ENCODE measurements at regions not wholly inside any gene's neighbourhood (a gene's known extent, or its start where the extent isn't known, plus 50 kb on each side); places are given as distances from the start of the nearest gene placed in this dataset.

DNA sequence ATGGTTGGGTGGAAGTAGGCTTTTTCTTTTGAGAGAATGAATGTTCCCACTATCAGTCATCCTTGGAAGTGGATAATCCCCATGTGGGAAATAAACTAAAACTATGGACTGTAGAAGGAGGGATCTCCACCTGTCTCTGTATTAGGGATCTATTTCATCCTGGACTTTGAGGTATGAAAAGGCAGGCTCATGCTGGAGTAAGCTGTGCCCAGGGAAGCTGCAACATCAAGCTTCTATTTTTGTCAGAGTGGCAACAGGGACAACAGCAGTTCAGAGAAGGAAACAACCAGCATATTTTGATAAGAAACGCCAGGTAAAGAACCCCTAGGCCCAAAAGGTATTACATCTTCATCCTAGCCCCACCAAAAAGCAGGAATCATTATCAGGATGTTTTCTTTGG, 122.0 kb downstream of the MDH1 start:
- TF ChIP-seq, protein P1, sequence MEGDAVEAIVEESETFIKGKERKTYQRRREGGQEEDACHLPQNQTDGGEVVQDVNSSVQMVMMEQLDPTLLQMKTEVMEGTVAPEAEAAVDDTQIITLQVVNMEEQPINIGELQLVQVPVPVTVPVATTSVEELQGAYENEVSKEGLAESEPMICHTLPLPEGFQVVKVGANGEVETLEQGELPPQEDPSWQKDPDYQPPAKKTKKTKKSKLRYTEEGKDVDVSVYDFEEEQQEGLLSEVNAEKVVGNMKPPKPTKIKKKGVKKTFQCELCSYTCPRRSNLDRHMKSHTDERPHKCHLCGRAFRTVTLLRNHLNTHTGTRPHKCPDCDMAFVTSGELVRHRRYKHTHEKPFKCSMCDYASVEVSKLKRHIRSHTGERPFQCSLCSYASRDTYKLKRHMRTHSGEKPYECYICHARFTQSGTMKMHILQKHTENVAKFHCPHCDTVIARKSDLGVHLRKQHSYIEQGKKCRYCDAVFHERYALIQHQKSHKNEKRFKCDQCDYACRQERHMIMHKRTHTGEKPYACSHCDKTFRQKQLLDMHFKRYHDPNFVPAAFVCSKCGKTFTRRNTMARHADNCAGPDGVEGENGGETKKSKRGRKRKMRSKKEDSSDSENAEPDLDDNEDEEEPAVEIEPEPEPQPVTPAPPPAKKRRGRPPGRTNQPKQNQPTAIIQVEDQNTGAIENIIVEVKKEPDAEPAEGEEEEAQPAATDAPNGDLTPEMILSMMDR (IDR thresholded peaks at IDR 0.05; ENCODE audit: low read length), result no peak
- TF ChIP-seq EZH2 (IDR thresholded peaks at IDR 0.05; ENCODE audit: borderline replicate concordance, low read length), result no peak
